Naive thymus-derived CD4-positive, alpha-beta T cell (primary cell): ENCODE measurements at regions not wholly inside any gene's neighbourhood (a gene's known extent, or its start where the extent isn't known, plus 50 kb on each side); places are given as distances from the start of the nearest gene placed in this dataset.
"Not testable (repeated sequence)": the region's sequence is repeated elsewhere in the genome, so short reads cannot be mapped to it uniquely, and the experiment has no call there.

ENCODE experiments used
- ATAC-seq: fragments of 150-1000 bp; cut with Tn5 transposase; 2 replicates; pipeline ENCODE4 v1.10.0; 2021; ENCODE audit warnings: mild to moderate bottlenecking, moderate library complexity
- CTCF ChIA-PET: fragments of 350-600 bp; sonication (Branson Sonifier 250); formaldehyde crosslinking; loops from one replicate; lab custom pipeline; 2021; ENCODE audit warnings: antibody characterized with exemption; lab: Charles Lee
- POLR2A ChIA-PET: fragments of 350-600 bp; sonication (Branson Sonifier 250); formaldehyde crosslinking; loops from one replicate; lab custom pipeline; 2021; ENCODE audit warnings: antibody characterized with exemption, inconsistent platforms; lab: Charles Lee
- DNase-seq, 9 donors: peaks; one replicate each; pipeline versions ENCODE4 v3.0.0 to v3.0.0-alpha.2; 2020 to 2022; ENCODE audit warnings: mixed read lengths in 1 of 9
- H3K27ac ChIP-seq: one replicate; pipeline ENCODE4 v1.7.0; 2013; ENCODE audit warnings: mild to moderate bottlenecking, low read depth, low read length, moderate library complexity
- H3K27me3 ChIP-seq, 2 donors: one replicate each; pipeline ENCODE4 v1.7.0; 2013; ENCODE audit warnings: low read length in 2 of 2, mild to moderate bottlenecking in 2 of 2, moderate library complexity in 2 of 2; ENCODE audit not compliant: control insufficient read depth in 2 of 2, insufficient read depth in 2 of 2
- H3K36me3 ChIP-seq, 3 experiments: 1 replicate in 2 of 3; 2 replicates in 1 of 3; pipeline ENCODE4 v1.7.0; 2013; ENCODE audit warnings: low read length in 3 of 3, mild to moderate bottlenecking in 3 of 3, moderate library complexity in 1 of 3; ENCODE audit not compliant: insufficient read depth in 3 of 3, control insufficient read depth in 2 of 3
- H3K4me1 ChIP-seq, 2 donors: one replicate each; pipeline ENCODE4 v1.7.0; 2013; ENCODE audit warnings: low read length in 2 of 2, mild to moderate bottlenecking in 2 of 2, moderate library complexity in 1 of 2; ENCODE audit not compliant: control insufficient read depth in 2 of 2, insufficient read depth in 2 of 2
- H3K4me3 ChIP-seq: 2 replicates; pipeline ENCODE4 v1.7.0; 2013; ENCODE audit warnings: mild to moderate bottlenecking, low read length
- H3K9me3 ChIP-seq, 3 experiments: 1 replicate in 2 of 3; 2 replicates in 1 of 3; pipeline ENCODE4 v1.7.0; 2013; ENCODE audit warnings: low read length in 3 of 3; ENCODE audit not compliant: control insufficient read depth in 2 of 3
- H3K27ac Mint-ChIP-seq, 9 donors: one replicate each; pipeline ENCODE4 v1.8.0; 2020 to 2022; ENCODE audit warnings: mixed read lengths in 9 of 9, mild to moderate bottlenecking in 8 of 9, moderate library complexity in 5 of 9, inconsistent platforms in 2 of 9
- H3K27me3 Mint-ChIP-seq, 5 donors: one replicate each; pipeline ENCODE4 v1.8.0; 2021 to 2022; ENCODE audit warnings: mixed read lengths in 5 of 5, mild to moderate bottlenecking in 1 of 5
- H3K36me3 Mint-ChIP-seq, 5 donors: one replicate each; pipeline ENCODE4 v1.8.0; 2020 to 2022; ENCODE audit warnings: mixed read lengths in 5 of 5, mild to moderate bottlenecking in 3 of 5, inconsistent platforms in 1 of 5
- H3K4me1 Mint-ChIP-seq, 7 donors: one replicate each; pipeline ENCODE4 v1.8.0; 2020 to 2022; ENCODE audit warnings: mixed read lengths in 7 of 7, mild to moderate bottlenecking in 3 of 7, inconsistent platforms in 1 of 7
- H3K4me3 Mint-ChIP-seq, 10 donors: one replicate each; pipeline ENCODE4 v1.8.0; 2020 to 2022; ENCODE audit warnings: mild to moderate bottlenecking in 10 of 10, mixed read lengths in 10 of 10, moderate library complexity in 6 of 10, inconsistent platforms in 2 of 10
- H3K9me3 Mint-ChIP-seq, 11 donors: one replicate each; pipeline ENCODE4 v1.8.0; 2020 to 2022; ENCODE audit warnings: mixed read lengths in 11 of 11, mild to moderate bottlenecking in 4 of 11, inconsistent platforms in 1 of 11, moderate library complexity in 1 of 11
- intact Hi-C, 2 donors: fragments of 100-400 bp; cut with micrococcal nuclease; formaldehyde crosslinking; loops; one replicate each; pipeline ENCODE4 v1.15.1; 2023

- DNase-seq, H3K36me3 Mint-ChIP-seq, H3K9me3 Mint-ChIP-seq, H3K27ac ChIP-seq, H3K27ac Mint-ChIP-seq, H3K4me1 Mint-ChIP-seq, H3K27me3 Mint-ChIP-seq, H3K36me3 ChIP-seq, H3K9me3 ChIP-seq, H3K4me3 ChIP-seq, H3K4me1 ChIP-seq, H3K4me3 Mint-ChIP-seq, ATAC-seq, CTCF ChIA-PET, intact Hi-C loops, POLR2A ChIA-PET, H3K27me3 ChIP-seq: not testable (repeated sequence)
Measured at GRCh38 chr16:88229710-88230109, 153.0 kb upstream of the ZNF469 start.

GRCh38 chr16:88230276-88230966 is 152.3 kb upstream of the ZNF469 start:
- H3K27ac Mint-ChIP-seq, POLR2A ChIA-PET, H3K27me3 Mint-ChIP-seq: not testable (repeated sequence)

DNA sequence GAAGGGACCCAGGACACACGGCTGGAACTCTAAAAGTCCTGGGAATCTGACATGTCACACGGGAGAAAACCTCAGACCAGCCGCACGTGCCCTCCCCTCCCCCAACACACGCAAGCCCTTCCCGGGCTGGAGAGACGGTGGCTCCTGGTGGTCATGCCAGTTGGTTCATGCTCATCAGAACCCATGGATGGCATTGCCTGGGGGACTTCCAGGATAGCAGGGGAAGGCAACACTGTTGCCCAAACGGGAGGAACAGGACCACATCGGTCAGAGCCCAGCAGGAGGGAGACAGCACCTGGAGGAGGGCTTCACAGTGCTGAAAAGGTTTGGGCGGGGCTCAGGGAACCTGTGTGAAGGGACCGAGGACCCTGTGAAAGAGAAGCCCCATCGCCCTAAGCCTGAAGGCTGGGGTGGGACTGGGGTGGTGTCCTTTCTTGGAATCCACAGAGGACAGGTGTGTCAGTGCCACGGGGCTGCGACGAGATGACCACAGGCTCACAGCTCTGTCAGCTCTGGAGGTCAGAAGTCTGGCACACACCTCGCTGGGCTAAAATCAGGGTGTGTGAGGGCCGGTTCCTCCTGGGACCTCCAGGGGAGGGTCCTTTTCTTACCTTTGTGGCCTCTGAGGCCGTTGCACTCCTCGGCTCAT is 151.7 kb upstream of the ZNF469 start:
- H3K27me3 Mint-ChIP-seq, H3K4me1 Mint-ChIP-seq, CTCF ChIA-PET, ATAC-seq, H3K4me3 ChIP-seq, intact Hi-C loops, H3K4me1 ChIP-seq, H3K27me3 ChIP-seq, DNase-seq, H3K27ac Mint-ChIP-seq, H3K36me3 Mint-ChIP-seq, H3K9me3 Mint-ChIP-seq, H3K4me3 Mint-ChIP-seq, POLR2A ChIA-PET, H3K36me3 ChIP-seq, H3K27ac ChIP-seq, H3K9me3 ChIP-seq: not testable (repeated sequence)

More at GRCh38 chr16:88230276-88230966, 152.3 kb upstream of the ZNF469 start:
- H3K9me3 ChIP-seq, H3K4me3 ChIP-seq, H3K4me1 Mint-ChIP-seq, ATAC-seq, H3K36me3 ChIP-seq, H3K4me1 ChIP-seq, H3K4me3 Mint-ChIP-seq, H3K27me3 ChIP-seq, H3K27ac ChIP-seq, intact Hi-C loops, H3K9me3 Mint-ChIP-seq, H3K36me3 Mint-ChIP-seq, CTCF ChIA-PET, DNase-seq: not testable (repeated sequence)

GRCh38 chr16:88231839-88232238 is 150.9 kb upstream of the ZNF469 start:
- H3K4me3 Mint-ChIP-seq, H3K27me3 Mint-ChIP-seq, H3K4me1 Mint-ChIP-seq, H3K36me3 Mint-ChIP-seq, H3K36me3 ChIP-seq, H3K27ac Mint-ChIP-seq, ATAC-seq, H3K4me3 ChIP-seq, CTCF ChIA-PET, H3K4me1 ChIP-seq, H3K9me3 Mint-ChIP-seq, intact Hi-C loops, H3K27me3 ChIP-seq, H3K9me3 ChIP-seq, H3K27ac ChIP-seq, DNase-seq, POLR2A ChIA-PET: not testable (repeated sequence)

GRCh38 chr16:88232401-88233258 is 150.1 kb upstream of the ZNF469 start:
- H3K4me3 ChIP-seq, H3K4me1 ChIP-seq, H3K27ac Mint-ChIP-seq, H3K36me3 Mint-ChIP-seq, H3K4me3 Mint-ChIP-seq, DNase-seq, ATAC-seq, POLR2A ChIA-PET, intact Hi-C loops, H3K36me3 ChIP-seq, H3K9me3 Mint-ChIP-seq, H3K27me3 ChIP-seq, H3K4me1 Mint-ChIP-seq, CTCF ChIA-PET, H3K27ac ChIP-seq, H3K9me3 ChIP-seq, H3K27me3 Mint-ChIP-seq: not testable (repeated sequence)

GRCh38 chr16:88233621-88234420 is 148.9 kb upstream of the ZNF469 start:
- intact Hi-C loops, POLR2A ChIA-PET, H3K36me3 ChIP-seq, DNase-seq, H3K27ac Mint-ChIP-seq, H3K9me3 Mint-ChIP-seq, H3K4me3 ChIP-seq, CTCF ChIA-PET, ATAC-seq, H3K36me3 Mint-ChIP-seq, H3K4me1 Mint-ChIP-seq, H3K27ac ChIP-seq, H3K27me3 ChIP-seq, H3K9me3 ChIP-seq, H3K4me1 ChIP-seq: not testable (repeated sequence)
- Mint-ChIP-seq H3K27me3 (peaks cover 0 to 13% (median 12%) of the 10 kb centered on the region in 5 donors), H3K4me3 (peak overlapping the region in 1 of 10 donors; percentile 59)
